DMS 273 treated with DMSO at 0.1 percent for 48 hours (cell line): ENCODE measurements at regions not wholly inside any gene's neighbourhood (a gene's known extent, or its start where the extent isn't known, plus 50 kb on each side); places are given as distances from the start of the nearest gene placed in this dataset.

Source experiments
- DNase-seq: peaks from one replicate; lab custom pipeline; 2025; lab: John Stamatoyannopoulos, UW

DNA sequence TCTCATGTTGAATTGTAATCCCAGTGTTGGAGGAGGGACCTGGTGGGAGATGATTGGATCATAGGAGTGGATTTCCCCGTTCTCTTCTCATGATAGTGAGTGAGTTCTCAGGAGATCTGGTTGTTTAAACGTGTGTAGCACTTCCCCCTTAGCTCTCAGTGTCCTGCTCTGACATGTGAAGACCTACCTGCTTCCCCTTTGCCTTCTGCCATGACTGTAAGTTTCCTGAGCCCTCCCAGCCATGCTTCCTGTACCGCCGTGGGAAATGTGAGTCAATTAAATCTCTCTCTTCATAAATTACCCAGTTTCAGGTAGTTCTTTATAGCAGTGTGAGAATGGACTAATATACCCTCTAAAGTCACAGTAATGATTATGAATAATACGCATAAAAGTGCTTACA lies 248.4 kb upstream of the LRRC7 start:
- DNase-seq = no peak

DNA sequence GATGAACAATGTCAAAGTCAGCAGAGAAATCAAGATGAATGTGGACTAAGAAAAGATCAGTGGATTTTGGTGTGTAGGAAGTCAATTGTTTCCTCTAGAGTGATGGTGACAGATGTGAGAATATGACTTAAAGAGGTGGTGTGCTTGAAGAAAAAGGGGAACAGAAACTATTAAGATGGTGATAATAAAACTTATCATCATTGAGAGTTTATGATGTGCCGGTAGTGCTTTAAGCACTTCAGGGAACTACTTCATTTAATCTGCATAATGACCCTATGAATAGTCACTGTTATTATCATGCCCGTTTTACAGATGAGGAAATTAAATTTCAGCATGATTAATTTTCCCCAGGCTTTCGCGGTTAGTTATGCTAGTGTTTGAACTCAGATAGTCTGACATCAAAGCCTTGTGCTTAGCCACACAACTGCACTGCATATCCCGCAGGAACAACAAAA lies 246.9 kb upstream of the LRRC7 start:
- no peak for DNase-seq

DNA sequence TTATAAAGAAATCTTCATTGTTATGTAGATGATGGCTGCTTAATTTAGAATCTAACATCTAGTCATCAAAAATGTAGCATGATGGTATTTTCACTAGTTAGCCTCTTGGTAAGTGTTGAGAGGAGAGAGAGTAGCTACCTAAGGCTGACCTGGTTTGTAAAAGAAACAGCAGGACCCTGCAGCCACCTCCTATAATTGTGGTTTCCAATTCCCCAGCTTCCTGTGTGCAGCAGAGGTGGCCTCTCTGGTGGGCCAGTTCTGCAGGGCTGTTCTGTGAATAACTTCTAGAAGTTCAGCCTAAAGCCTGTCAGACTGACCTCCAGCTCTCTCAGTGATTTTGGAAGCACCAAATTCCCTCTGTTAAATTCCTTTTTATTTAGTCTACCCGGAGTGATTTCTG lies 246.4 kb upstream of the LRRC7 start:
- no peak for DNase-seq

DNA sequence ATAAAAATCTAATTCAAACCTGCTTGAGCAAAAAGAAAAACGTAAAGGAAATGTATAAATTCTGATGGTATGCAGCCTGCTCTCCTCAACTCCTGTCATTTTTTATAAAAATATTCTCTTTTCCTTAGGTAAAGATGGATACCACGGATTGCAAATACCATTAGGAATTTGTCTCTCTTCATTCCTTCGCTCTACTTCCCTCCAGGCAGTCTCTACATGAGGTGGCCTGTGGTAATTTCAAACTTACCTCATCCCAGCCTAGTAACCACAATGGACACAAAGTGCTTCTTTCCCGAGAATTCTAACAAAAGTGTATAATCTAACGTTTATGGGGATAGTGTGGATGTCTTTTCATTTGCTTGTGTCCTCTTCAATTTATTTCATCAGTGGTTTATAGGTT lies 239.5 kb upstream of the LRRC7 start:
- no peak for DNase-seq

DNA sequence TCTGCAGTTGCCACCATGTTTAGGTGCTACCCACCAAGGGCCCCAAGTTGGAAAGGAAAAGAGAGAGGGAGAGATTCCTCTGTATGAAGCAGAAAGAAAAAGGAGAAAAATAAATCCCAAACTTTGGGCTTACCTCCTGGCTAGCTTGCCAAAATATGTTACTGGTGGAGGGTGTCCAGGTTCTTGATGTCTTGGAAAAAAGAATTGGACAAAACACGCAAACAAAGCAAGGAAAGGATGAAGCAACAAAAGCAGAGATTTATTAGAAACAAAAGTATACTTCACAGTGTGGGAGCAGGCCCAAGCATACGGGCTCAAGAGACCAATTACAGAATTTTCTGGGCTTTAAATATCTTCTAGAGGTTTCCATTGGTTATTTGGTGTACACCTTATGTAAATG lies 204.5 kb upstream of the LRRC7 start:
- DNase-seq = no peak

DNA sequence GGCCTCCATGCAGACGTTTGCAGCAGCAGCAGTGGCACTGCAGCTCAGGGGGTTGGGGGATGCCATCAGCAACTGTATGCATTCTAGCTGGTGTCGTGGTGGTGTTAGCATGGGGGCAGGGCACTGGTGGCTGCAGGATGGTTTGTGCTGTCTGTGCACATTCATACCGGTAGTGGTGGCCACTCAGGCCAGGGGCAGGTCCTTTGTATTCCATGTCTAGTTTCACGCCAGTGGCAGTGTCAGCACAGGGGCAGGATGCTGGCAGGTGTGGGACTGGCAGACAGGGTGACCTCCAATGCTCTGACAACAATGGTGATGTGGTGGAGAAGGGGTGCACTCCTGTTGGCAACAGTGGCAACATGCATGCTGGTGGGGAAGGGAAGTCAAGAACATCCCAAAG lies 194.2 kb upstream of the LRRC7 start:
- DNase-seq = no peak

DNA sequence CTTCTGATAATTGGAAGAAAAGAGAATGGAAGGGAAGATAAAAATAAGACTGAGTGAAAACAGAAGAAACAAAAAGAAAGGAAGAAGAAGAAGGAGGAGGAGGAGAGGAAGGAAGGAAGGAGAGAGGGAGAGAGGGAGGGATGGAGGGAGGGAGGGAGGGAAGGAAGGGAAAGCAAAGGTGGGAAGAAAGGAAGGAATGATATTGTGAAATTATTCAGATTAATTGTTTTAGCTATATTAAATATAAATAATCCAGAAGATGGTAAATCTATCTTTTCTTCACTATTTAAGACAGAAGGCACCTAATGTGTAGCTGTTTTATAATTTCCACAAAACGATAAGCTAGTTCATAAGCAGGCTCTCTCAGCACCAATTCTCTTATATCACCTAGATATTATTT lies 191.3 kb upstream of the LRRC7 start:
- no peak for DNase-seq

DNA sequence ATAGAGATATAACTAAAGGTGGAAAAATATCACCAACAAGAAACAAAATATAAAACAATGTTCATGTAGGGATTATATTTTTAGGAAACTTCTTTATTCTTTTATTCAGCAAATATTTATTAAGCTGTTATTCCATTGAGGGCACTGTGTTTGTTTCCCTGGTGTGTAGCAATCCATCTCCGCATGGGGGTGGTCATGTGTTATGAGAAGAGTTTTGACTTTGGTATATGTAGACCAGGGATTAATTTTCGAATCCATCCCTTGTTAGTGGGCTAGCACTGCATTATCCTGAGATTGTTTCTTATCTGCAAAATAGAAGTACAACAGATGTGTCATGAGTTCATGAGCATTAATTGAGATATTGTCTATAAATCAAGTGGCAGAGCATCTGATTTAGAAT lies 190.2 kb upstream of the LRRC7 start:
- no peak for DNase-seq

DNA sequence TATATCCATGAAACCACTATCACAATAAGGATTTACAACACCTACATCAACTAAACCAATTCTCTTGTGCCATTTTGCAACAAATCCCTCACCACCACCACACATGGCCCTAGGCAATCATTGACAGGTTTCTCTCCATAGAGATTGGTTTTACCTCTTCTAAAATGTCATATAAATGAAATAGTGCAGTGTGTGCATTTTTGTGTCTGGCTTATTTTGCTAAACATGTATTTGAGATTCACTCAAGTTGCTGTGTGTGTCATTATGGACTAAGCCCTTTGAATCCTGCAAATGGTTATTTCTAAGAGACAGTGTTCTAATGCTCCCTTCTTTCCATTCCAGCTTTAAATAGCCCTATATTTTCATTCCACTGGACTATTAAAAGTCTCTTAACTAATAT lies 179.7 kb upstream of the LRRC7 start:
- DNase-seq = no peak

DNA sequence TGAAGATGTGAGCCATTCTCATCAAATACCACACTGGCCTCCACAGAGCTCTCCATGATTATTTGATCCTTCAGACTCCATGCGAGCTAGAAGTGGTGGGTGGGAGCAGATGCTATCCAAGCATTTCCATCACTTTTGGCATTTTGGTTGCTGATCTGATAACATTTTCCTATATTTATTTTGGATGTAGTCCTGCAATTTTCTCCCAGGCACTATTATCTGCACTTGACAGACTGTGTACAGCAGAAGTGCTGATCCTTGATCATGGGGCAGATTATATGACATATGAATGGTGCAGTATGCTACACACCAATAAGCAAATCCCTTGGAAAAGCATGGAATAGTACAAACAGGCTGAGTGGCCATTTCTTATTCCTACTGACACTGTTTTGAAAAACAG lies 167.6 kb upstream of the LRRC7 start:
- DNase-seq = no peak

DNA sequence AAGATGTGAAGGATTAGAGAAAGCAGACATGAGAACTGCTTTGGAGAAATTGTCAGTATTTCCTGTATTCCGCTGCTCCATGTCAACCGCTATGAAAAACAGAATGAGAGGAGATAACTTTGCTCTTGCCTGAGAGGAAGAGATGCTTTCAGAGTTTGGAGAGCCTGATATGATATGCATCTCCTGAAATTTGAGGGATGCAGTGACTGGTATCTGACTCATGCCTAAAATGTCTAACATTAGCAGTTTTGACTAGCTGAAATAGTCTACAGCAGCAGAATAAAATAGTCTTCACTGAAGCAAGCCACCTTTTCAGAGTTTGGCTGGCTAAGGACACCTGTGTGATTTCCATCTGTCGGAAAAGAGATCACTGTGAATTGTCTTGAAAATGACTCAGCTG lies 165.8 kb upstream of the LRRC7 start:
- DNase-seq = no peak

DNA sequence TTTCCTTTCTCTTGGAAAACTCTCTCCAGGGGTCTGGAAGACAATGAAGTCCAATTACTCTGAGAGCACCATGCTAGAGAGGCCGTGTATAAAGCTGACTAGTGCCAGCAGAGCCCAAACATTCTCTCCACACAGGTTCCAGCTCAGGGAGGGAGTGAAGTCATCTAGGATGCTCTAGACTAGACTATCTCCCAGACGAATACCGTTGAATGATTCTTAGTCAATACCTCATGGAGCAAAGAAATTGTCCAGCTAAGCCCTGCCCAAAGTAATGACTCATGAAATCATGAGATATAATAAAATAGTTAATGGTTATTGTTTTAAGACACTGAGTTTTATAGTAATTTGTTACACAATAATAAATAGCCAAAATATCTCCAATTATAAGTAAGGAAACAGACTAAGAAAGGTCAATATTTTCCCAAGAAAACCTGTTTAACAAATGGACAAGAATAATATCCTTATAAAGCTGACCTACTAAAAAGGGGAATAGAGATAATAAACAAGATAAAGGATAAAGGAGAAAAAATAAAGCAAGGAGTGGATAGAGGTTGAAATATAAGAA lies 163.9 kb upstream of the LRRC7 start:
- DNase-seq = no peak

DNA sequence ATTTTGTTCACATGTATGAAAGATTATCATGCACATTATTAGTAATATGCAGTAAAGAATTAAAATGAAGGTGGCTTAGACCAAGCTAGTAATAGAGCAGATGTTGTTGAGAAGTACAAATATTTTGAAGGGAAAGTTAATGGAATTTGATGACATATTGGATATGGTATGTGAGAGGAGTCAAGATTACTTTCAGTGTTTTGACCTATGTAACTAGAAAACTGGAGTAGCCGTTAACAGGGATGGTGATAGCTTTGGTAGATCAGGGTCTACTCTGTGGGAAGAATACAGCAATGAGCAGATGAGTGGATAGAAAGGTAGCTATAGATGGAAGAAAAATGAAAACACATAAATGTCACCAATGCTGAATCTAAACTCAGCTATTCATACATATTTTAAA lies 163.2 kb upstream of the LRRC7 start:
- DNase-seq = no peak

DNA sequence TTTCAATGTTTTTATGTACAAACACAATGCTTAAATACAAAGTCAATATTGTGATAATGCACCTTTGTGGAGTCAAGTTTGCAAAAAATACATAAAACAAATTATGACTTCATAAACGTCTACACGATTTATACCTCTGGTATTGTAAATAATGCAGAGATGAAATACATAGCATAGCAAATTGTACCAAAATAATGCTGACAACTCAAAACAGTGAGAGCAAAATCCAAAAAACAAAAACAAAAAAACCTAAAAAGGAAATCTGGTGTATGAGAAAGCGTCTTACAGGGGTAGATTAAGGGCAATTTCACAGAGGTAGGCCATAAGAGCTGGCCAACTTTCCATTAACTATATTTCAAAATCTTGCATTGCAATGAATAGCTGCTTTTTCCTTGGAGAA lies 161.5 kb upstream of the LRRC7 start:
- no peak for DNase-seq

DNA sequence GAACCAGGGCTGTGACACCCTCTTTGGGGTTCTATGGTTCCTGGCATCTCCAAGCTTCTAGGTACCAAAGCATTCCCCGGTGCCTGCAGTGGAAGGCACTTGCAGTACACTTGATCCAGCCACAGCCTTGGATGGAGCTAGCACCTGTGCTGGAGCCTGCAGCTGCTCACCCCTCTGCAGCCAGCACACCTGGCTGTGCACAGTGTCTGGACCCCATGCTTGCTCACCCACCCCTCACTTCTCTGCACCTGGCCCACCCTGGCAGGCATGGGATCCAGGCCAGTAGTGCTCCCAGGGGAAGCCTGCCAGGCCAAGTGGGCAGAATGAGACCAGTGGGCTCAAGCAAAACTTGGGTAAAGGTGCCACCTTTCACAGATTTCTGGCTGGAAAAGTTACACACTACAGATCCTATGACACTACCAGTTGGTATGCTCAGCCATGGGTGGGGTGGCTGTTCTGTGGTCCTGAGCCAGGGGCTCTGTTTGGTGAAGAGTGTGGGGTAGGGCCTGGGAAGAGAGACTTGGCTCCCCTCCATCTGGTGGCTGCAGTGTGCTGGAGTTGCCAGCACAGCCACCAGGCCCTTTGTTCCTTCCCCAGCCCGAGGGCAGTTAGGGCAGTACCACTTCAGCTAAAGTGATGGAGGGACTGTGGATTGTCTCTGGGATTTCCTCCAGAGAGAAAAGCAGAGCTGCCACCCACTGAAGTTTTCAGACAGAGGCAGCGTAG lies 157.8 kb upstream of the LRRC7 start:
- DNase-seq = no peak

DNA sequence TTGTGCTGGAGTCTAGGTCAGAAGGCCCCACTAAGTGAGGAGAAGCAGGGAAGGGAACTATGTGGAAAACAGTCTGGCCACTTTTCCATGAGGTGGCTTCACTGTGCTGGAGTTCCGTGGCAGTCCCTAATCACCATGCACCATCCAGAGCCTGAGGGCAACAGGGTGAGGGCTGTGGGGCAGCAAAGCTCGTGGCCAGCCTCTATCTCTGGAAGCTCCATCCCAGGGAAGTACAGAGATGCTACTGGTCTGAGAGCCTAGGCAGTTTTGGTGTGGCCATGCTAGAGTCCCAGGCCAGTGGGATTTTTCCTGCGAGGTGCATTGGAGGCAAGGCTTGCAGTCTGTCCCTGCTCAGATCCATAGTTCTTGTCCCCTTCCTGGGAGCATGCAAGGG lies 157.3 kb upstream of the LRRC7 start:
- DNase-seq = no peak

DNA sequence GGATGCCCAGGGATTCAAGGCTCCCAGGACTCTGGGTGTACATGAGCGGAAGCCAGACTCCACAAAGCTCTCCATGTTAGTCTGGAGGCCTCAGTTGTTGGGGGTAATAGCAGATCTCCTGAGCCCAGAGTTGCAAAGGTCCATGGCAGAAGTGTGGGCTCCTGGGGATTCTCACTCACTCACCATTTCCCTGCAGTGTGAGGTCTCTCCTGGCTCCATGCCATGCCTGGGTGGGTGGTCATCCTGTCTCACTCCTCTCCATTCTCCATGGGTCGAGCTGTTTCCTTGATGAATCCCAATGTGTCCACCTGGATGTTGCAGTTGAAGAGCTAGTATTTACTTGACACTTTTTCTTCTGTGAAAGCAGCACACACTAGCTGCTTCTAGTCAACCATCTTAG lies 156.8 kb upstream of the LRRC7 start:
- no peak for DNase-seq

DNA sequence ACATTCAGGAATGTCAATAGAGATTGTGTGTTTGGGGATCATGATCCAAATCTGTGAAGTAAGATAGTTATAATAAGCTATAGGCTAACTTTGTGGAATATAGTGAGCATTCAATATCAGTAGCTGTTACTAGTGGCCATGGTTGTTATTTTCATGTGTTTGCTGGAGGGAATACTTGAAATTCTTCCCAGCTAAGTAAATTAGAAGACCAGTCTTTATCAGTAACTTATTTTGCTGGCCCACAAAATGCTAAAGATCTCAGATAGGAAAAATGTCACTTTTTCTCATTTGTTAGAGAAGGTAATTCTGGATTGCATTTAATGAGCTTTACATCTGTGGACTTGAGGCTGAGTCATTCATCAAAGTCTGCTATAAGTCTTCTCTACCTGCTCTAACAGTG lies 156.1 kb upstream of the LRRC7 start:
- DNase-seq = no peak

DNA sequence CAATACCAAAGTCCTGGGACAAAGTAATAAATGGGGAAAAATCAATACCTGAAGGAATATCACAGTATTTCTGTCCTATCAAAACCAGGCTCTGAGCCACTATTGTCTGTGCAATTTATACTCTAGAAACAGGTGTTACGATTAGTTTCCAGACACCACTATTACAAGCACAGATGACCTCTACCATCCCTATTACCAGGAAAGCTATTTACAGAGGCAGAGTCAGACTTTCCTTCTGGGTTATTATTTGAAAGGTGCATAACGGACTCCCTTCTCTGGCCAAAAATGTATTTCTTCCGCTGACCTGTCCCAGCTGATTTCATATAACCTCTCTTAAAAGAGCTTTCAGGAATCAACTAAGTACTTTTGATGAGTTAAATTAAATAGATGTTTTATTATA lies 154.6 kb upstream of the LRRC7 start:
- DNase-seq = no peak

DNA sequence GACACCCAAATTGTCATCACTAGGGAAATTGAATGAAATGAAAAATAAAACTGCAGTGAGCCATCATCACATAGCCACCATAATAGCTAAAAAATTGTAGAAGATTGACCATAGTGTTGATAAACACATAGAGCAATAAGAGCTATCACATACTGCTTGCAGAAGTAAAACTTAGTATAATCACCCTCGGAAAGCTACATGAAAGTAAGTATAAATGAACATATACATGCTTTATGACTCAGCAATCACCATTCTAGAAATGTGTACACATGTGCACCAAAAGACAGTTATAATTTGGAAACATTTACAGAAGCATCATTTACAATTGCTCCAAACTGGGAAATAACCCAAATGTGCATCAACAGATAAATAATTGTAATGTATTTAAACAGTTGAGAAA lies 153.1 kb upstream of the LRRC7 start:
- DNase-seq = no peak

DNA sequence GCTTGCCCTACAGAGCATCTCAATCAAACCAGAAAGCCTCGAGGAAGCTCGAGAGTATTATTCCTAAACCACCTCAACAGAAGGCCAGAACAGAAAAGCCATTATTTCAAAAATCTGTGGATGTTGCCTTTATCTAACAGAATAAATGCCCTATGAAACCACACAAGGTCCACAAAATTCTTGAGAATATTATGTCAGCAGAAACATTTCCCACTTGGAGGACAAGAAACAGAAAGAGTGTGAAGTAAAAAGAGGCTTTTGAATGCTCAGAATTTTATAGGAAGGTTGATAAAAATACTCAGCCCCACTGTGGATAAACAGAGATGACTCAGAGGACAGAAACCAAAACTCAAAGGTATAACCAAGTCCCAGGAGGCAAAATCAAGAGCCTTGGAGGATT lies 146.4 kb upstream of the LRRC7 start:
- no peak for DNase-seq

DNA sequence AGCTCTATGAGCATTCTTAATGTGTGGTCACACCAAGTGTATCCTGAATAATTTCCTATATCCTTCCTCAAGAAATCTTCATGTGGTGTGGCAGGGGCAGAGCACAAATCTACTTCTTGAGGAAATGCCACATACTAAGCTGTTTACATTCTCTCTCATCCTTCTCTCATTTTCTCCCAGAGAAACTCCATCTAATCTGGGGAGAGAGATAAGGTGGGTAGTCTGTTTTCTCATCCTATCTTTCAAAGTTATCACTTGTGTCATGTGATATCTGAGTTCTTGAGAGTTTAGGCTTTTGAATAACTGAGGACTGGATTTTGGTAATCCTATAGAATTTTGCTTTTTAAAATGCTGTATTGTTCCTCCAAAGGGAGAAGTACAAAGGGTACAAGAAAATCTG lies 141.9 kb upstream of the LRRC7 start:
- DNase-seq = no peak

DNA sequence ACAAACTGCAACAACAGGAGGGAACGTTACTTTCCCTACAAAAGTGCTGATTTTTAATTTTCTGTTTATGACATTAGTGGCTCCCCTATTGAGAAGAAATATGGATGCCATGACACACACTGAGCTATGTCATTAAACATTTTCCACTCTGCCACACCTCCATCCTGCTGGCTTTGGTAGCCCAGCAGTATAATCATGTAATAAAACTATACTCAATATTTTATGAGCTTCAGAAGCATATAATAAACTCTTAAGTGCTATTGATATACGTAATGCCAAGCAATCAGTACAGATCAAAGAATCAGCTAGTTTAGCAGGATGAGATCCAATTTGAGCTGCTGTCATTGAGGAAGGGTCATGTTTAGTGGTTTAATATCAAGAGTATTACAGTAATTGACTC lies 141.3 kb upstream of the LRRC7 start:
- DNase-seq = no peak

DNA sequence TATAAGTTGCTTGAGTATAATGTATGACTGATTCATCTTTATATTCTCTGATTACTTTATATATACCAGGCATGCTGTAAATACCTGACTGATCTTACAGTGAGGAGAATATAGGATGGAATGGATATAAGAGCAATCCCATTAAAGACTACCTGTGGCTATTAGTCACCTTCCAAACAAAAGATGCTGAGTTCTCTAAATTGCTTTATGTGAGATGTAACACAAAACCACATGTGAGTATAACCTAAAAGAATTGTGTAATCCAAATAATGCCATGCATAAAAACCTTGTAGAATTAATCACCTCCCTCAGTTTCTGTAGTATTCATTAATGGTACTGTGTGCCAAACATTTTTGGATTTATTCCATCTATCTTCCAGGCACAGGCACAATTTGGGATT lies 134.6 kb upstream of the LRRC7 start:
- no peak for DNase-seq
